ENCODE measurements at regions not wholly inside any gene's neighbourhood (a gene's known extent, or its start where the extent isn't known, plus 50 kb on each side); places are given as distances from the start of the nearest gene placed in this dataset.
"Not testable (repeated sequence)": the region's sequence is repeated elsewhere in the genome, so short reads cannot be mapped to it uniquely, and the experiment has no call there.

- Mint-ChIP-seq H3K4me1 (ENCODE audit: low read depth) (no peaks in the 10 kb centered on the region), H3K4me3 (no peak overlapping the region), H3K27ac (no peak overlapping the region), H3K27me3 (peaks cover 15% of the 10 kb centered on the region), H3K9me3 (no peaks in the 10 kb centered on the region), H3K36me3 (ENCODE audit: low read depth) (no peaks in the 10 kb centered on the region)
- intact Hi-C loops (cut with micrococcal nuclease), result no loop called here
Observed at GRCh38 chr12:124130691-124131591, 157.9 kb downstream of the ZNF664 start.

- Mint-ChIP-seq H3K27me3 (peaks cover 14% of the 10 kb centered on the region), H3K36me3 (ENCODE audit: low read depth) (no peaks in the 10 kb centered on the region), H3K4me1 (ENCODE audit: low read depth) (no peaks in the 10 kb centered on the region), H3K9me3 (no peaks in the 10 kb centered on the region), H3K27ac (no peak overlapping the region), H3K4me3 (no peak overlapping the region)
- intact Hi-C loops (cut with micrococcal nuclease), result no loop called here
Observed at GRCh38 chr12:124131659-124132058, 158.6 kb downstream of the ZNF664 start.

- Mint-ChIP-seq H3K27me3 (peaks cover 14% of the 10 kb centered on the region), H3K4me1 (ENCODE audit: low read depth) (no peaks in the 10 kb centered on the region), H3K4me3 (no peak overlapping the region), H3K36me3 (ENCODE audit: low read depth) (no peaks in the 10 kb centered on the region), H3K27ac (no peak overlapping the region), H3K9me3 (peaks cover 8% of the 10 kb centered on the region)
- intact Hi-C loops (cut with micrococcal nuclease), result no loop called here
Observed at GRCh38 chr12:124132530-124132929, 159.5 kb downstream of the ZNF664 start.

- Mint-ChIP-seq H3K27me3 (peaks cover 26% of the 10 kb centered on the region), H3K27ac (no peak overlapping the region), H3K4me1 (ENCODE audit: low read depth) (no peaks in the 10 kb centered on the region), H3K9me3 (peaks cover 19% of the 10 kb centered on the region), H3K4me3 (no peak overlapping the region), H3K36me3 (ENCODE audit: low read depth) (no peaks in the 10 kb centered on the region)
- intact Hi-C loops (cut with micrococcal nuclease), result no loop called here
Observed at GRCh38 chr12:124136796-124137195, 158.1 kb upstream of the RFLNA start.

- Mint-ChIP-seq H3K36me3 (ENCODE audit: low read depth) (no peaks in the 10 kb centered on the region), H3K4me1 (ENCODE audit: low read depth) (no peaks in the 10 kb centered on the region), H3K27me3 (peaks cover 27% of the 10 kb centered on the region), H3K4me3 (no peak overlapping the region), H3K27ac (no peak overlapping the region), H3K9me3 (peaks cover 37% of the 10 kb centered on the region)
- intact Hi-C loops (cut with micrococcal nuclease), result no loop called here
Observed at GRCh38 chr12:124140944-124141486, 153.9 kb upstream of the RFLNA start.

- H3K4me1 Mint-ChIP-seq (ENCODE audit: low read depth); H3K27ac Mint-ChIP-seq; H3K36me3 Mint-ChIP-seq (ENCODE audit: low read depth); intact Hi-C loops (cut with micrococcal nuclease); H3K4me3 Mint-ChIP-seq: not testable (repeated sequence)
- peaks cover 27% of the 10 kb centered on the region for H3K27me3 Mint-ChIP-seq
- peaks cover 37% of the 10 kb centered on the region for H3K9me3 Mint-ChIP-seq
Observed at GRCh38 chr12:124141611-124142010, 153.3 kb upstream of the RFLNA start.

GRCh38 chr12:124142395-124143035, 152.4 kb upstream of the RFLNA start:
- H3K9me3 Mint-ChIP-seq, result peaks cover 29% of the 10 kb centered on the region
- no peak overlapping the region for H3K27ac Mint-ChIP-seq
- H3K4me3 Mint-ChIP-seq, result no peak overlapping the region
- no peaks in the 10 kb centered on the region for H3K36me3 Mint-ChIP-seq (ENCODE audit: low read depth)
- peaks cover 29% of the 10 kb centered on the region for H3K27me3 Mint-ChIP-seq
- no peaks in the 10 kb centered on the region for H3K4me1 Mint-ChIP-seq (ENCODE audit: low read depth)
- intact Hi-C loops (cut with micrococcal nuclease), result no loop called here

GRCh38 chr12:124143726-124144125, 151.2 kb upstream of the RFLNA start:
- H3K27ac Mint-ChIP-seq, result no peak overlapping the region
- no peaks in the 10 kb centered on the region for H3K36me3 Mint-ChIP-seq (ENCODE audit: low read depth)
- H3K4me1 Mint-ChIP-seq (ENCODE audit: low read depth), result no peaks in the 10 kb centered on the region
- intact Hi-C loops (cut with micrococcal nuclease), result no loop called here
- peaks cover 26% of the 10 kb centered on the region for H3K9me3 Mint-ChIP-seq
- peaks cover 26% of the 10 kb centered on the region for H3K27me3 Mint-ChIP-seq
- no peak overlapping the region for H3K4me3 Mint-ChIP-seq

- peaks cover 26% of the 10 kb centered on the region for H3K9me3 Mint-ChIP-seq
- no peak overlapping the region for H3K4me3 Mint-ChIP-seq
- H3K4me1 Mint-ChIP-seq (ENCODE audit: low read depth), result no peaks in the 10 kb centered on the region
- H3K27ac Mint-ChIP-seq, result no peak overlapping the region
- intact Hi-C loops (cut with micrococcal nuclease), result no loop called here
- H3K27me3 Mint-ChIP-seq, result peaks cover 26% of the 10 kb centered on the region
- H3K36me3 Mint-ChIP-seq (ENCODE audit: low read depth), result no peaks in the 10 kb centered on the region
Observed at GRCh38 chr12:124144531-124145194, 150.2 kb upstream of the RFLNA start.

GRCh38 chr12:124147027-124147426, 147.9 kb upstream of the RFLNA start:
- intact Hi-C loops (cut with micrococcal nuclease), result no loop called here
- Mint-ChIP-seq H3K4me1 (ENCODE audit: low read depth) (no peaks in the 10 kb centered on the region), H3K27ac (no peak overlapping the region), H3K36me3 (ENCODE audit: low read depth) (no peaks in the 10 kb centered on the region), H3K4me3 (no peak overlapping the region), H3K9me3 (peaks cover 23% of the 10 kb centered on the region), H3K27me3 (peaks cover 14% of the 10 kb centered on the region)

GRCh38 chr12:124147575-124147974, 147.3 kb upstream of the RFLNA start:
- intact Hi-C loops (cut with micrococcal nuclease), result no loop called here
- Mint-ChIP-seq H3K4me3 (no peak overlapping the region), H3K27ac (no peak overlapping the region), H3K9me3 (peaks cover 17% of the 10 kb centered on the region), H3K4me1 (ENCODE audit: low read depth) (no peaks in the 10 kb centered on the region), H3K36me3 (ENCODE audit: low read depth) (no peaks in the 10 kb centered on the region), H3K27me3 (peaks cover 14% of the 10 kb centered on the region)

- Mint-ChIP-seq H3K36me3 (ENCODE audit: low read depth) (no peaks in the 10 kb centered on the region), H3K4me3 (no peak overlapping the region), H3K27ac (no peak overlapping the region), H3K27me3 (peaks cover 17% of the 10 kb centered on the region), H3K4me1 (ENCODE audit: low read depth) (no peaks in the 10 kb centered on the region), H3K9me3 (peaks cover 7% of the 10 kb centered on the region)
- intact Hi-C loops (cut with micrococcal nuclease), result no loop called here
Observed at GRCh38 chr12:124148481-124149273, 146.2 kb upstream of the RFLNA start.

GRCh38 chr12:124149287-124149686, 145.6 kb upstream of the RFLNA start:
- H3K4me1 Mint-ChIP-seq (ENCODE audit: low read depth), result no peaks in the 10 kb centered on the region
- H3K4me3 Mint-ChIP-seq, result no peak overlapping the region
- H3K27me3 Mint-ChIP-seq, result peaks cover 16% of the 10 kb centered on the region
- intact Hi-C loops (cut with micrococcal nuclease), result no loop called here
- no peak overlapping the region for H3K27ac Mint-ChIP-seq
- peaks cover 9% of the 10 kb centered on the region for H3K9me3 Mint-ChIP-seq
- no peaks in the 10 kb centered on the region for H3K36me3 Mint-ChIP-seq (ENCODE audit: low read depth)

Data from dendritic cell treated with granulocyte-macrophage colony-stimulating factor and Interleukin-4, amounts not matched to agents 40 ng/mL and 50 ng/mL, for 4 days (primary cell).